ENCODE measurements at regions not wholly inside any gene's neighbourhood (a gene's known extent, or its start where the extent isn't known, plus 50 kb on each side); places are given as distances from the start of the nearest gene placed in this dataset.
"Not testable (repeated sequence)": the region's sequence is repeated elsewhere in the genome, so short reads cannot be mapped to it uniquely, and the experiment has no call there.

DNA sequence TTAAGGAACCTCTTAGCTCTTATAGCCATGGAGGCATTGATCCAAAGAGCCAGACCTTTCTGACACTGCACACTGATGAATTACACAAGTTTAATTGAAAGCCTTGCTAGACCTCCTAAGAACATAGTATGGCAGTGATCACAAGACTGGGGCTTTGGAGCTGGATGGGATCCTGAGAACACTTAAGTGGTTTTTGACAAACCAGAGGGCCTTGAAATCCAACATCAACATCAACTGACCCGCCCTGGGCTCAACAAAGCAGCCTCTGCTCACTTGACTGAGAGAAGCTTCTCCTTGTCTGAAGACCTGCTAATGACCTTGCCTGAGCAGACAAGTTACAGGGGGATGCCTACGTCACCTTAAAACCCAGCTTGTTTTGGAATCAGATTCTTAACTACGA is 257.6 kb downstream of the KLF13 start:
- no peak for ATAC-seq
- Mint-ChIP-seq H3K27ac (no peak overlapping the region), H3K9me3 (peaks cover 6% of the 10 kb centered on the region), H3K4me3 (no peak overlapping the region), H3K4me1 (no peaks in the 10 kb centered on the region), H3K36me3 (no peaks in the 10 kb centered on the region)
- no peak for DNase-seq (ENCODE audit: low spot score in 2 of 2)

DNA sequence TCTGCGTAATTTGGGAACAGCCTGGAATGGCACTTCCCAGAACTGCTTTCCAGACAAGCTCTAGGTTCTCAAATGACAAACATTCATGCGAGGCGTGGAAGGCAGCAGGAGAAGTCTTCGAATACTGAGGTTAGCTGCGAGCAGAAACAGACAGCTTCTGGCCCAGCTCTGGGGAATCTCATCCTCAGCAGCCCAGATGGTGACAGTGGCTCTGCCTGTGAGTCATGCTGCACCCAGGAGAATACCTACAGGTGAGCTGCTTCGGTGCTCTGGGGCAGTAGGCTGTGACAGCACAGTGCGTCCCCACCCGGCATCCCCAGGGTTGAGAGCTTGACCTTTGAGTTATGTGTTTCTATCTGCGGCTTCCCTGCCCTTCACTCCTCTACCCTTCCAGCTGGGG is 258.6 kb downstream of the KLF13 start:
- Mint-ChIP-seq H3K4me3 (no peak overlapping the region), H3K4me1 (no peaks in the 10 kb centered on the region), H3K9me3 (peaks cover 6% of the 10 kb centered on the region), H3K36me3 (no peaks in the 10 kb centered on the region), H3K27ac (no peak overlapping the region)
- no peak for DNase-seq (ENCODE audit: low spot score in 2 of 2)
- ATAC-seq = no peak

DNA sequence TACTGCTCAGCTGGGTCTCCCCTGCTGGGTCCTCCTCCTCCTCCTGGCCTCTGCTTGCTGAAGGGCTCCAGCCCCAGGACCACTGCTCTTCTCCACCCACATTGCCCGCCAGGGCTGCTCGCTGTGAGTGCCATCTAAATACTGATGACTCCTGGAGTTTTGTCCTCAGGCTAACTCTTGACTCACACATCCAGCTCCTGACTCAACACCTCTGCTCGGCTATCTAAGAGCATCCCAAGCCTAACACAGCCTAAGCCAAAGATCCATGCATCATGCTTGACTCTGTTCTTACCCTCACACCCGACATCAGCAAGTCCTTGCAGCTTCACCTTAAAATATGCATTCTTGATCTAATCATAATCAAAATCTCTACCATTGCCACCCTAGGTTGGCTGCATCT is 260.2 kb downstream of the KLF13 start:
- H3K9me3 Mint-ChIP-seq = peaks cover 6% of the 10 kb centered on the region
- no peaks in the 10 kb centered on the region for H3K4me1 Mint-ChIP-seq
- no peak for DNase-seq (ENCODE audit: low spot score in 2 of 2)
- H3K27ac Mint-ChIP-seq = no peak overlapping the region
- ATAC-seq = no peak
- no peaks in the 10 kb centered on the region for H3K36me3 Mint-ChIP-seq
- no peak overlapping the region for H3K4me3 Mint-ChIP-seq

DNA sequence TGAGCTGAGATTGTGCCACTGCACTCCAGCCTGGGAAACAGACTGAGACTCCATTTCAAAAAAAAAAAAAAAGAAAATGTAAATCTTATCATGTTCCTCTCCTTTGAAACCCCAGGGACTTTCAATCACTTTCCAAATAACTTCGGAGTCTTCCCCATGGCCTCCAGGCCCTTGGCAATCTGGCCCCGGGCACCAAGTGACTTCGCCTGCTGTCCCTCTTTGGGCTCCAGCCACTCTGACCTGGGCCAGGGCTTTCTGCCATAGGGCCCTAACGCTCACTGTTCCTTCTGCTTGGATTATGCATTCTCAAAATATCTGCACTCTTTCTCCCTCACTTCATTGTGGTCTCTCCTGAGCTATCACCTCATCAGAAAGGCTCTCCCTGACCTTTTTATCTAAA is 260.9 kb downstream of the KLF13 start:
- no peak for DNase-seq (ENCODE audit: low spot score in 2 of 2)
- Mint-ChIP-seq H3K4me3 (no peak overlapping the region), H3K27ac (no peak overlapping the region), H3K36me3 (no peaks in the 10 kb centered on the region), H3K9me3 (no peaks in the 10 kb centered on the region), H3K4me1 (no peaks in the 10 kb centered on the region)
- ATAC-seq = no peak

DNA sequence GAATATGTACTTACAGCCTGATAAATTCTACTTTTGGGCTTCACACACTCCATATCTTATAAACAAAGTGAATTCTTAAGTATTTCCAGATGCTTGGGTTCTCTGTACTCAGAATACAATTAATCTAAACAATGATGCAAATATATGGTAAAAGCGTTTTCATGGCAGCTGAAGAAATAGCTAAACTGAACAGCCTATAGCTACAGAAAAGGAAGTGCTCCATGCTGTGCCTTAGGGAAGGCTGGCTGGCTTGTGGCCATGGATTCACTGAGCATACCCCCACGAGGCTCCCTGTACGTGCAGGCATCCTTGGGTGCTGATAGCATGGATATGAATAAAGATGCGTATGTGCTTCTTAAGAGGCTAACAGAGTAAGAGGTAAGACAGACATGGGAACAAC is 264.0 kb downstream of the KLF13 start:
- H3K27ac Mint-ChIP-seq = no peak overlapping the region
- no peaks in the 10 kb centered on the region for H3K4me1 Mint-ChIP-seq
- no peak overlapping the region for H3K4me3 Mint-ChIP-seq
- DNase-seq (ENCODE audit: low spot score in 2 of 2) = no peak
- no peak for ATAC-seq
- H3K36me3 Mint-ChIP-seq = no peaks in the 10 kb centered on the region
- H3K9me3 Mint-ChIP-seq = no peaks in the 10 kb centered on the region

DNA sequence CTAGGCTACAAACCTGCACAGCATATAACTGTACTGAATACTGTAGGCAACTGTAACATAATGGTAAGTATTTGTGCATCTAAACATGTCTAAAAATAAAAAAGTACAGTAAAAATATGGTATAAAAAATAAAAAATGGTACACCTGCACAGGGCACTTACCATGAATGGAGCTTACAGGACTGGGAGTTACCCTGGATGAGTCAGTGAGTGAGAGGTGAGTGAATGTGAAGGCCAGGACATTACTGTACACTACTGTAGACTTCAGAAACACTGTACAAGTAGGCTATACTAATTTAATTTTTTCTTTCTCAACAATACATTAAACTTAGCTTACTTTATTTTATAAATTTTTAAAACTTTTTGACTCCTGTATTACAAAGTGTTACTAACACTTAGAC is 265.3 kb downstream of the KLF13 start:
- no peak for DNase-seq (ENCODE audit: low spot score in 2 of 2)
- Mint-ChIP-seq H3K9me3 (no peaks in the 10 kb centered on the region), H3K4me3 (no peak overlapping the region), H3K27ac (no peak overlapping the region), H3K36me3 (no peaks in the 10 kb centered on the region), H3K4me1 (no peaks in the 10 kb centered on the region)
- no peak for ATAC-seq

DNA sequence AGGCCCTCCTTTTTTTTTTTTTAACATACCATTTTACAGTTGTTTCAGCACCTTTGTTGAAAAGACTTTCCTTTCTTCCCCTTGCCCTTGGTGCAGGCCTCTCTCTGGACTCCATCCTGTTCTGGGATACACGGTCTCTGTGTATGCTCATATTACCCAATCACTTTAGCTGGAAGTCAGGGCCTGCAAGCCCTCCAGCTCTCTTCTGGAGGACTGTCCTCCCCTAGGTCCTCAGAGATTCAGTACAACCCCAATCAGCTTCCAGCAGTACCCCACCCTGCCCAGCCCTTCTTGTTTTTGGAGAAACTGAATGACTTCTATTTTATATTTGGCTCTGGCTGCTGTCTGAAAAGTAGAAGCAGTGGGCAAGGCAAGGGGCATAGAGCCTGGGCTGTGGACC is 270.8 kb downstream of the KLF13 start:
- no peak for DNase-seq (ENCODE audit: low spot score in 2 of 2)
- Mint-ChIP-seq H3K27ac (no peak overlapping the region), H3K36me3 (no peaks in the 10 kb centered on the region), H3K4me3 (no peak overlapping the region), H3K4me1 (no peaks in the 10 kb centered on the region), H3K9me3 (no peaks in the 10 kb centered on the region)
- ATAC-seq = no peak

DNA sequence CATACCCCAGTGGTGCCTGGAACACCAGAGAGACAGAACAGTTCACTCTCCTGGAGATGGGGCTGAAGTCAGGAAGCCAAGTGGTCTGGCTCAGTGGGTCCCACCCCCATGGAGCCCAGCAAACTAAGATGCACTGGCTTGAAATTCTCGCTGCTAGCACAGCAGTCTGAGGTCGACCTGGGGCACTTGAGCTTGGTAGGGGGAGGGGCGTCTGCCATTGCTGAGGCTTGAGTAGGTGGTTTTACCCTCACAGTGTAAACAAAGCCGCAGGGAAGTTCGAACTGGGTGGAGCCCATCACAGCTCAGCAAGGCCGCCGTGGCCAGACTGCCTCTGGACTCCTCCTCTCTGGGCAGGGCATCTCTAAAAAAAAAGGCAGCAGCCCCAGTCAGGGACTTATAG is 272.0 kb downstream of the KLF13 start:
- Mint-ChIP-seq H3K4me1 (no peaks in the 10 kb centered on the region), H3K4me3 (no peak overlapping the region), H3K36me3 (no peaks in the 10 kb centered on the region), H3K27ac (no peak overlapping the region), H3K9me3 (no peaks in the 10 kb centered on the region)
- DNase-seq (ENCODE audit: low spot score in 2 of 2) (no peak), ATAC-seq (no peak)

DNA sequence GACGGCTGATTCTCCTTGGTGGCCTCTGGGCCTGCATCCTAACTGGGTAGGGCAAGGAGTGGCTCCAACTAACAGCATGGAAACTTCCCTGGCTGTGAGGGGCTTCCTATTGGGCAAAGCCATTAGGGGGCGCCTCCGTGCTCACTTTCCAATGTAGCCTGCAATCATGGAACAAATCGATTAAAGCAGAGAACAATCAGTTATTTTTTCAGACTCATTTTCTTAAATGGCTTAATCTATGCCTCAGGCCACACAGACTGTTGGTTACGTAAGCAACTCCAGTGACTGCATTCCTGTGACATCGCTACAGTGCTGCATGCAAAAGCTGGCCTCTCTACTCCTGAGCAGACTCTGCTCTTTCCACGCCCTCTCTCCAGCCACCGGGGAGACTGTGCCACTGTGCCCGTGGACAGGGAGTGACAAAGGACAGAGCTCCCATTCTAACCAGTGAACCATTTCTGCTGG is 278.9 kb downstream of the KLF13 start:
- H3K27ac Mint-ChIP-seq = no peak overlapping the region
- ATAC-seq = no peak

DNA sequence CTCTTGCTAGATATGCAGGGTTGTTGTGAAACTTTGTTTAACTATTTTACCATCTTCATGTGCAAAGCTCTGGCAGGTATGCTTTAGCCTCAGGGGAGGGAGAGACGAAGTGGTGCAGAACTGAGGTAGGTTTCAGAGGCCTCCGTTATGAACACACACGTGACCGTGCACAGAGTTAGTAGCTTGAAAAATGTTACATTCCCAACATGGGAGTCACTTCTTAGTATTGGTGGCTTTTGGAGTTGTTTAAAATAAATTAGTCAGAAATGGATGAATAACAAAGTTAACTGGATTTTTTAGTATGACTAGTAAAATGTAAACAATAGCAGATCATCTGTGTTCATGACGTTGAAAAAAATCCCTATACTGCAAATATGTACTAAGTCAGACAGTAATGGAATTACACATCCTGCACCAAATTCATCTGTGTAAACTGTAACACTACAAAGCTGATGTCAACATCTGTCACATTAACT is 279.6 kb downstream of the KLF13 start:
- Mint-ChIP-seq H3K9me3 (no peaks in the 10 kb centered on the region), H3K27ac (no peak overlapping the region), H3K4me1 (no peaks in the 10 kb centered on the region), H3K36me3 (no peaks in the 10 kb centered on the region), H3K4me3 (no peak overlapping the region)
- ATAC-seq (no peak), DNase-seq (ENCODE audit: low spot score in 2 of 2) (no peak)

More for the DNA sequence above, 278.9 kb downstream of the KLF13 start:
- Mint-ChIP-seq H3K4me1 (no peaks in the 10 kb centered on the region), H3K36me3 (no peaks in the 10 kb centered on the region), H3K9me3 (no peaks in the 10 kb centered on the region), H3K4me3 (no peak overlapping the region)
- DNase-seq (ENCODE audit: low spot score in 2 of 2) = no peak

DNA sequence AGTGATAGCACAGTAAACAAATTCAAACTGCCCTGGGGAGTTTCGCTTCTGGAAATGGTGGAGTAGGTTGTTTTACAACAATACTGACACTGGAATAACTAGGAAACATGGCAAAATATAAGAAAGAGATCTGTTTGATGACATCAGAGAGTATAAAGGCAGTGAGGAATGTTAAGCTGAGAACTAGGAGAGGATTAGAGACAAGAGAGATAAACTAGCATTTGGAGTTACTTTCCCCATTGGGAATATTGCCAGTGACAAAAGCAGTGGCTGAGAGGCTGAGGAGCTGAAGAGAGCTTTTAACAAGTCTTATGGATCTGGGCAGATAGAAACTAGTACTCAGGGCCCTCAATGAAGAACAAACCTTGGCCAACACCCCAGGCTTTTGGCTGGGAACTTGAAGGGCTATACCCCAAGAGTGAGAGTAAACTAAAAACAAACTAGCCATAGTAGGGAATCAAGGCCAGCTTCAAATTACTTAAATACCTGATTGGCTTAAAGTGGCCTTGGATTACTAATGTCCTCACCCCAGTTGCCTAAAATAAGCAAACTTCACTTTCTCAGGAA is 280.4 kb downstream of the KLF13 start:
- Mint-ChIP-seq H3K9me3 (no peaks in the 10 kb centered on the region), H3K36me3 (no peaks in the 10 kb centered on the region), H3K27ac (no peak overlapping the region), H3K4me1 (no peaks in the 10 kb centered on the region), H3K4me3 (no peak overlapping the region)
- DNase-seq (ENCODE audit: low spot score in 2 of 2) (no peak), ATAC-seq (no peak)

DNA sequence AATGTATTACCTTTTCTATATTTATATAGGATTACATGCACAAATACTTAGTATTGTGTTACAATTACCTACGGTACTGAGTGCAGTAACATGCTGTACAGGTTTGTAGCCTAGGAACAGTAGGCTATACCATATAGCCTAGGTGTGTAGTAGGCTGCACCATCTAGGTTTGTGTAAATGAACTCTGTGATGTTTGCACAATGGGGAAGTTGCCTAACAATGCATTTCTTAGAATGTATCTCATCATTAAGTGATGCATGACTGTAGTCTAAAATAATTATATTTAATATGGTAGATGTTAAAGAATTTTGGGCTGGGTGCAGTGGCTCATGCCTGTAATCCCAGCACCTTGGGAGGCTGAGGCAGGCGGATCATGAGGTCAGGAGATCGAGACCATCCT is 281.0 kb downstream of the KLF13 start:
- DNase-seq (ENCODE audit: low spot score in 2 of 2) (no peak), ATAC-seq (no peak)
- H3K27ac Mint-ChIP-seq = no peak overlapping the region
- H3K36me3 Mint-ChIP-seq = no peaks in the 10 kb centered on the region
- no peaks in the 10 kb centered on the region for H3K4me1 Mint-ChIP-seq
- no peak overlapping the region for H3K4me3 Mint-ChIP-seq
- H3K9me3 Mint-ChIP-seq = no peaks in the 10 kb centered on the region

DNA sequence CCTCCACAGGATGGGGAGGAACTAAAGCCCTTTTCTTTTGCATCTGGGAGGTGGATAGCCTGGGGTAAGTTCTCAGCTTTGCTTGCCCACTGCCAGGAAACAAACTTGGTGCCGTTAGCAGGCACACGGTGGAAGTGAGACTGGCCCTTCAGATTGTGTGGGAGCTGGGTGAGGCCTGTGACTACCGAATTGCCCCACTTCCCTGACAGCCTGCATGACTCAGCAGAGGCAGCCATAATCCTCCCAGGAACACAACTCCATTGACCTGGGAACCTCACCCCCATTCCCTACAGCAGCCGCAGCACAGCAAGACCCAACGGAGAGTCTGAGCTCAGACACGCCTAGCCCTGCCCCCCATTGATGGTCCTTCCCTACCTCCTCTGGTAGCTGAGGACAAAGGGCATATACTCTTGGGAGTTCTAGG is 282.6 kb downstream of the KLF13 start:
- Mint-ChIP-seq H3K36me3 (no peaks in the 10 kb centered on the region), H3K27ac (no peak overlapping the region), H3K9me3 (no peaks in the 10 kb centered on the region), H3K4me1 (no peaks in the 10 kb centered on the region), H3K4me3 (no peak overlapping the region)
- no peak for ATAC-seq
- no peak for DNase-seq (ENCODE audit: low spot score in 2 of 2)

DNA sequence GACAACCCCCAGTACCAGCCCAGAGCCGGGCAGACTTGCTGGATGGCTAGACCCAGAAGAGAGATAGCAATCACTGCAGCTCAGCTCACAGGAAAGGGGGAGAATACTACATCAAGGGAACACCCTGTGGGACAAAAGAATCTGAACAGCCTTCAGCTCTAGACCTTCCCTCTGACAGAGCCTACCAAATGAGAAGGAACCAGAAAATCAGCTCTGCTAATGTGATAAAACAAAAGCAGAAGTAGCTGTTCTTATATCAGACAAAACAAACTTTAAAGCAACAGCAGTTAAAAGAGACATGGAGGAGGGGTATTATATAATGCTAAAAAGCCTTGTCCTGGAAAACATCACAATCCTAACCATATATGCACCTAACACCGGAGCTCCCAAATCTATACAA is 283.3 kb downstream of the KLF13 start:
- no peak for DNase-seq (ENCODE audit: low spot score in 2 of 2)
- ATAC-seq = no peak
- Mint-ChIP-seq H3K36me3 (no peaks in the 10 kb centered on the region), H3K9me3 (no peaks in the 10 kb centered on the region), H3K4me3 (no peak overlapping the region), H3K4me1 (no peaks in the 10 kb centered on the region), H3K27ac (no peak overlapping the region)

DNA sequence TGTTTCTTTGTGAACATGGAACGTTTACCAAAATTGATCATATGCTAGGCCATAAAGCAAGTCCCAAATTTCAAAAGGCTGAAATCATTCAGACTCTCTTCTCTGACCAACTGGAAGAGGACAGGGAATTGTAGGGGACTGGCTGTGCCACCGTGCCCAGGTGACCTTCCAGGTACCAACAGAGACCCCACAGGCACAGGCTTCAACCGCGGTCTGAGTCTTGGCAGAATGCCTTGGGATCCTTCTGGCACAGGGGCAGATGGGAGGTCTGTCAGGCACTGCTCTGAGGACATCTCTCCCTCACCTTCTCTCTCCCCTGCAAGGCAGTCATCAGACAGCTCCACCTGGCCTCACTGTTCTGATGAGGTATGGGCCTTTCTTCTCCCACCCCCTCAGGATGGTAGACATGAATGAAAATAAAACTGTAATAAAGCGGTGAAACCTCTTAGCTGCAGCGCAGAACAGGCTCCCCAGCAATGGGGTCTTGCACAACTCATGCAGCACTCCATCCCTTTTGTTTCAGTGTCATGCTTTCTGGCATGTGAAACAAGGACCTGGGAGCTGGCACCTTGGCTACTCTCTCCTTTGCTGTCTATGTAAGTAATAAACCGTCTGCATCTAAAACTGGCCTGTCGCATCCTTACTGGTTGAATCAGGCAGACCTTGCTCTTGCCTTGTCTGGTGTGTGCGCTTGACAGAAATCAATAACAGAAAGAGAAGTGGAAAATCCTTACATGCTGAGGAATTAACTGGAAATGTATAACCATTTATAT is 289.2 kb downstream of the KLF13 start:
- no peaks in the 10 kb centered on the region for H3K4me1 Mint-ChIP-seq
- H3K9me3 Mint-ChIP-seq = peaks cover 2% of the 10 kb centered on the region
- DNase-seq (ENCODE audit: low spot score in 2 of 2) (no peak), ATAC-seq (no peak)
- no peaks in the 10 kb centered on the region for H3K36me3 Mint-ChIP-seq
- no peak overlapping the region for H3K4me3 Mint-ChIP-seq
- no peak overlapping the region for H3K27ac Mint-ChIP-seq

DNA sequence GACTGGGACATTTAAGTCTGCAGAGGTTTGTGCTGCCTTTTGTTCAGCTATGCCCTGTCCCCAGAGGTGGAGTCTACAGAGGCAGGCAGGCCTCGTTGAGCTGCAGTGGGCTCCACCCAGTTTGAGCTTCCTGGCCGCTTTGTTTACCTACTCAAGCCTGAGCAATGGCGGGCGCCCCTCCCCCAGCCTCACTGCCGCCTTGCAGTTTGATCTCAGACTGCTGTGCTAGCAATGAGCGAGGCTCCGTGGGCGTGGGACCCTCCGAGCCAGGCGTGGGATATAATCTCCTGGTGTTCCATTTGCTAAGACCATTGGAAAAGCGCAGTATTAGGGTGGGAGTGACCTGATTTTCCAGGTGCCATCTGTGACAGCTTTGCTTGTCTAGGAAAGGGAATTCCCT is 296.7 kb downstream of the KLF13 start:
- not testable (repeated sequence) for H3K4me1 Mint-ChIP-seq; H3K27ac Mint-ChIP-seq; DNase-seq (ENCODE audit: low spot score in 2 of 2); ATAC-seq; H3K9me3 Mint-ChIP-seq; H3K4me3 Mint-ChIP-seq; H3K36me3 Mint-ChIP-seq

Measured in stimulated activated effector memory CD8-positive, alpha-beta T cell treated with anti-CD3 and anti-CD28 coated beads, Interleukin-12 subunit alpha, Interleukin-12 subunit beta, amount 100 ng/mL, for 72 hours (primary cell).